Prostate gland (tissue), 2 donors: ENCODE measurements at regions not wholly inside any gene's neighbourhood (a gene's known extent, or its start where the extent isn't known, plus 50 kb on each side); places are given as distances from the start of the nearest gene placed in this dataset.

Experiments
- POLR2A ChIP-seq: fragments of 450-650 bp; IDR thresholded peaks from one replicate; pipeline ENCODE4 v1.6.1; 2016; ENCODE audit warnings: antibody characterized with exemption, mild to moderate bottlenecking
- TF ChIP-seq, protein P1 (sequence below), 4 experiments: fragments of 200-600 bp in 2 of 4; fragments of 450-650 bp in 2 of 4; sonication (generic) in 2 of 4; IDR thresholded peaks; 1 replicate in 3 of 4; 2 replicates in 1 of 4; pipeline ENCODE4 v1.5.1; 2016 to 2019; ENCODE audit warnings: antibody characterized with exemption in 4 of 4, mild to moderate bottlenecking in 2 of 4, moderate library complexity in 2 of 4

GRCh38 chr17:55622547-55622946 is 100.1 kb downstream of the TMEM100 start:
- TF ChIP-seq, protein P1, sequence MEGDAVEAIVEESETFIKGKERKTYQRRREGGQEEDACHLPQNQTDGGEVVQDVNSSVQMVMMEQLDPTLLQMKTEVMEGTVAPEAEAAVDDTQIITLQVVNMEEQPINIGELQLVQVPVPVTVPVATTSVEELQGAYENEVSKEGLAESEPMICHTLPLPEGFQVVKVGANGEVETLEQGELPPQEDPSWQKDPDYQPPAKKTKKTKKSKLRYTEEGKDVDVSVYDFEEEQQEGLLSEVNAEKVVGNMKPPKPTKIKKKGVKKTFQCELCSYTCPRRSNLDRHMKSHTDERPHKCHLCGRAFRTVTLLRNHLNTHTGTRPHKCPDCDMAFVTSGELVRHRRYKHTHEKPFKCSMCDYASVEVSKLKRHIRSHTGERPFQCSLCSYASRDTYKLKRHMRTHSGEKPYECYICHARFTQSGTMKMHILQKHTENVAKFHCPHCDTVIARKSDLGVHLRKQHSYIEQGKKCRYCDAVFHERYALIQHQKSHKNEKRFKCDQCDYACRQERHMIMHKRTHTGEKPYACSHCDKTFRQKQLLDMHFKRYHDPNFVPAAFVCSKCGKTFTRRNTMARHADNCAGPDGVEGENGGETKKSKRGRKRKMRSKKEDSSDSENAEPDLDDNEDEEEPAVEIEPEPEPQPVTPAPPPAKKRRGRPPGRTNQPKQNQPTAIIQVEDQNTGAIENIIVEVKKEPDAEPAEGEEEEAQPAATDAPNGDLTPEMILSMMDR (IDR thresholded peaks at IDR 0.05): no peak
- no peak for TF ChIP-seq POLR2A
